ENCODE measurements at regions not wholly inside any gene's neighbourhood (a gene's known extent, or its start where the extent isn't known, plus 50 kb on each side); places are given as distances from the start of the nearest gene placed in this dataset.

DNA sequence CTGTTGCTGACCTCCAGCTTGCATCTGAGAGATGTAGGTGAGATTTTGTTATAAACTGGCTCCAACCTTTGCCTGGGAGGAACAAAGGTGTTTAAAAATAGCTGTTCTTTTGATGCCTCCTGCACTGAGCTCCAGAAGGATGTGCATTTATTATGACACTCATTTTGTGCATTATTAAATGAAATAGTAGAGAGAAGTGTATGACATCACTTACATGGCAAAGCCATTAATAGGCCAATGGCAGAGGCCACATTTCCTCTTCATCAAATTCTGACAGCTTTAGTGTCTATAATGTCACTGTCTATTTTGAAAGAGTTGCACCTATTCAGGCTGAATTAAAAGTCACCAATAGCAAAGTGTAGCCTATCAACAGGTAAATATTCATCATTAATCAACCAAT, 564.6 kb downstream of the FLRT2 start:
- no peaks in the 10 kb centered on the region for H3K9me3 Mint-ChIP-seq
- DNase-seq: no peak
- H3K4me3 Mint-ChIP-seq: no peak overlapping the region
- no peaks in the 10 kb centered on the region for H3K4me1 Mint-ChIP-seq (ENCODE audit: low read depth)
- no peaks in the 10 kb centered on the region for H3K36me3 Mint-ChIP-seq (ENCODE audit: low read depth)
- no peaks in the 10 kb centered on the region for H3K27me3 Mint-ChIP-seq (ENCODE audit: insufficient read depth)
- TF ChIP-seq, protein P1, sequence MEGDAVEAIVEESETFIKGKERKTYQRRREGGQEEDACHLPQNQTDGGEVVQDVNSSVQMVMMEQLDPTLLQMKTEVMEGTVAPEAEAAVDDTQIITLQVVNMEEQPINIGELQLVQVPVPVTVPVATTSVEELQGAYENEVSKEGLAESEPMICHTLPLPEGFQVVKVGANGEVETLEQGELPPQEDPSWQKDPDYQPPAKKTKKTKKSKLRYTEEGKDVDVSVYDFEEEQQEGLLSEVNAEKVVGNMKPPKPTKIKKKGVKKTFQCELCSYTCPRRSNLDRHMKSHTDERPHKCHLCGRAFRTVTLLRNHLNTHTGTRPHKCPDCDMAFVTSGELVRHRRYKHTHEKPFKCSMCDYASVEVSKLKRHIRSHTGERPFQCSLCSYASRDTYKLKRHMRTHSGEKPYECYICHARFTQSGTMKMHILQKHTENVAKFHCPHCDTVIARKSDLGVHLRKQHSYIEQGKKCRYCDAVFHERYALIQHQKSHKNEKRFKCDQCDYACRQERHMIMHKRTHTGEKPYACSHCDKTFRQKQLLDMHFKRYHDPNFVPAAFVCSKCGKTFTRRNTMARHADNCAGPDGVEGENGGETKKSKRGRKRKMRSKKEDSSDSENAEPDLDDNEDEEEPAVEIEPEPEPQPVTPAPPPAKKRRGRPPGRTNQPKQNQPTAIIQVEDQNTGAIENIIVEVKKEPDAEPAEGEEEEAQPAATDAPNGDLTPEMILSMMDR (IDR thresholded peaks at IDR 0.05): no peak
- H3K27ac Mint-ChIP-seq: no peak overlapping the region

DNA sequence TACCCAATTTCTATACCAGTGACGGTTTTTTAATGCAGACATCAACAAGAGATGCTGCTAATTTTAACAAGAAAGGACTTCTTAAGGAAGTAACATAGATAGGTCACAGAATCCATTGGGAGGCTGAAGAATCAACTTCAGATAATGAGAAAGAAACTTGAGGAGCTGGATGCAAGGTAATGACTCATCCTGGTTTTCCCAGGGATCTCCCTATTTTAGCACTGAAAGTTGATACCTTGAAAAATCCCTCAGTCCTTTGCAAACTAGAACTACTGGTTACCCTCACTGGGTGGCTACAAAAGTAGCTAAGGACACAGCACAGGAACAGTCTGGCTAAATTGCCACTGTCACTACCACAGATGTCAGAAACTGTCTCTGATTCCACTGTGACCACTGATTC, 561.9 kb downstream of the FLRT2 start:
- TF ChIP-seq, protein P1 (IDR thresholded peaks at IDR 0.05): no peak
- no peak for DNase-seq
- no peaks in the 10 kb centered on the region for H3K4me1 Mint-ChIP-seq (ENCODE audit: low read depth)
- no peaks in the 10 kb centered on the region for H3K27me3 Mint-ChIP-seq (ENCODE audit: insufficient read depth)
- H3K36me3 Mint-ChIP-seq (ENCODE audit: low read depth): no peaks in the 10 kb centered on the region
- H3K27ac Mint-ChIP-seq: no peak overlapping the region
- no peaks in the 10 kb centered on the region for H3K9me3 Mint-ChIP-seq
- H3K4me3 Mint-ChIP-seq: no peak overlapping the region

DNA sequence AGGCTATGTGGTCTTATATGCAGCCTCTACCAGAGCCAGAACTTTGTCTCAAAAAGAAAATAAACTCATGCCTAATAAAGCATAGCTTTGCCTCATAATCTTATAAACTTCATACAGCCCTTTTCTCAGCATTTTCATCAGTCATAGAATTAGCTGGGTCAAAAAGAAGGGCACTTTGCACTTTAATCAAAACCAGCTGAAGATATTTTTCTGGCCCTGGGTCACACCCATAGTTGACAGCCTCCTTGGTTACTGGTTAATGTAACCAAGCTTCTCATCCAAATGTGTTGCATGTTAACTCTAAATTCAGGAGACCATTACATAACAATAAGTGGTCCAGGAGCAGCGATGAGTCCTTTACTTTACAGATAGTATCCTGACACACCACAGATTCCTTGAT, 558.2 kb downstream of the FLRT2 start:
- no peaks in the 10 kb centered on the region for H3K4me1 Mint-ChIP-seq (ENCODE audit: low read depth)
- no peak overlapping the region for H3K27ac Mint-ChIP-seq
- DNase-seq: no peak
- no peaks in the 10 kb centered on the region for H3K27me3 Mint-ChIP-seq (ENCODE audit: insufficient read depth)
- TF ChIP-seq, protein P1 (IDR thresholded peaks at IDR 0.05): no peak
- no peaks in the 10 kb centered on the region for H3K36me3 Mint-ChIP-seq (ENCODE audit: low read depth)
- H3K4me3 Mint-ChIP-seq: no peak overlapping the region
- no peaks in the 10 kb centered on the region for H3K9me3 Mint-ChIP-seq

DNA sequence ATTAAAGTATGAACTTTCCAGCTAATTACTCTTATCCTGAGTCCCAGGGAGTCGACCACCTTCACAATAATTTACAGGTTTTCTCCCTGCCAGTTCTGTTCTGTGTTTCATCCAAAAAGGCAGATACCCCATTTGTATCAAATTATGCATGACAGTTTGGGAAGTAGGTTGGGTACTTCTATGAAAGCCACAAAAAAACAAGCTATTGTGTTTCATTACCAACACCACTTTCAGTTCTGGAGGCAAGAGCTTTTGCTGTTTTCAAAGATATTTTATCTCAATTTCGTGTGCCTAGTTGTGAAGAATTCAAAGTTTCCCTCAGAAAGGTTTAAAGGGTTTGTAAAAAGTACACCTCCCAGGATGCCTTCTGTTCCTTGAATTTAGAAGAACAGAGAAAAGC, 557.4 kb downstream of the FLRT2 start:
- TF ChIP-seq, protein P1 (IDR thresholded peaks at IDR 0.05): no peak
- Mint-ChIP-seq H3K36me3 (ENCODE audit: low read depth) (no peaks in the 10 kb centered on the region), H3K27ac (no peak overlapping the region), H3K27me3 (ENCODE audit: insufficient read depth) (no peaks in the 10 kb centered on the region), H3K9me3 (no peaks in the 10 kb centered on the region; the same call in 1 of the 2 replicates), H3K4me1 (ENCODE audit: low read depth) (no peaks in the 10 kb centered on the region), H3K4me3 (no peak overlapping the region)
- no peak for DNase-seq

DNA sequence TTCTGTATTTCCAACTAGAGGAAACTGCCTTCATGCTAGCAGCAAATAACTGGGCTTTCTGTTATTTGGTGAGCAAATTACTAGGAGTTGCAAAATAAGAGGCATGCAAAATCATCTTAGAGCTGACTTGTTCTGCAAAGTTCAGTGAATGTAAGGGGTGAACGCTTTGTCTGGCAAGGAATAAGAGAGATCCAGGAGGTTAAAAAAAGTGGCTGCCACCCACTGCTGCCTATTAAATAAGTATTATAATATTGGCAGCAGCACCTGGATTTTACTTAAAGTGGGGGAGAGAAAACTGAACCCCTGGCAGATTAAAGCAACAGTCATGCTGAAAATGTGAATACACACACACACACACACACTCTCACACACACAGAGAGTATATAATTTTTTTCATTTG, 557.0 kb downstream of the FLRT2 start:
- no peak for DNase-seq
- Mint-ChIP-seq H3K4me1 (ENCODE audit: low read depth) (no peaks in the 10 kb centered on the region), H3K27me3 (ENCODE audit: insufficient read depth) (no peaks in the 10 kb centered on the region), H3K36me3 (ENCODE audit: low read depth) (no peaks in the 10 kb centered on the region), H3K9me3 (no peaks in the 10 kb centered on the region; the same call in 1 of the 2 replicates), H3K27ac (no peak overlapping the region), H3K4me3 (no peak overlapping the region)
- TF ChIP-seq, protein P1 (IDR thresholded peaks at IDR 0.05): no peak

DNA sequence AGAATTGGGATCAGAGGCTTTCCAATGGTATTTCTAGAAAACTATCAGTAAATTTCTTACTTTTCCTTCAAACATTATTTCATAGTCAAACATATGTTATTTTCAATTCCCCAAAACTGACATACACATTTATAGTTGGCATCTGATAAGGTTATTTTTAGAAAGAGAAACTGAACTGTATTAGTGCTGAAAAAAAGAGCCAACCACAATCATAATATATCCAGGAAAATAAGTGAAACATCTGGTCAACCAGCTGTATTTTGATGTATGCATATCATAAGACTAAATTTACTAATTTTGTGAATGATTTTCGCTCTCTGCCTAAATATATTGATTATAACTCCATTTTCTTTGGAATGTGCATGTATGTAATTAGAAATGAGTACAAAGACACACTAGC, 554.2 kb downstream of the FLRT2 start:
- no peaks in the 10 kb centered on the region for H3K4me1 Mint-ChIP-seq (ENCODE audit: low read depth)
- H3K9me3 Mint-ChIP-seq: peaks cover under 1% of the 10 kb centered on the region; the same call in 1 of the 2 replicates
- DNase-seq: no peak
- H3K27ac Mint-ChIP-seq: no peak overlapping the region
- H3K4me3 Mint-ChIP-seq: no peak overlapping the region
- no peaks in the 10 kb centered on the region for H3K27me3 Mint-ChIP-seq (ENCODE audit: insufficient read depth)
- no peaks in the 10 kb centered on the region for H3K36me3 Mint-ChIP-seq (ENCODE audit: low read depth)
- TF ChIP-seq, protein P1 (IDR thresholded peaks at IDR 0.05): no peak
